ENCODE measurements at regions not wholly inside any gene's neighbourhood (a gene's known extent, or its start where the extent isn't known, plus 50 kb on each side); places are given as distances from the start of the nearest gene placed in this dataset.

DNA sequence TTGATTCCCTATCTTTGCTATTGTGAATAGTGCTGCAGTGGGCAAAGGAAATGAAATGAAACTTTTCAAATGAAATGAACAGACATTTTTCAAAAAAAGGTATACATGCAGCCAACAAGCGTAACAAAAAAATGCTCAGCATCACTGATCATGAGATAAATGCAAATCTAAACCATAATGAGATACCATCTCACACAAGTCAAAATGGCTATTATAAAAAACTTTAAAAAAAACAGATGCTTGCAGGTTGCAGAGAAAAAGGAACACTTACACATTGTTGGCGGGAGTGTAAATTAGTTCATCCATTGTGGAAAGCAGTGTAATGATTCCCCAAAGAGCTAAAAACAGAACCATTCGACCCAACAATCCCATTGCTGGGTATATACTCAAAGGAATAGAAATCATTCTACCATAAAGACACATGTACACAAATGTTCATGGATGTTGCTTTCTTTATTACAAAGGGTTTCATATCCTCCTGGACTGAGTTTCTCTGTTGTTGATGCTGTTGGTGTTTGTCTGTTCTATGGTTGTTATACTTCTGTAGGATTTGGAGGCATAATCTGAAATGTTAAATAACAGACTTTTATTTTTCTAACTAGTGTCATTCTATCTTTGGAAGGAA lies 99.3 kb upstream of the SOX9 start:
- H3K4me3 ChIP-seq (replicated peaks; ENCODE audit: insufficient read depth, low read length) = no peak overlapping the region
- no peak for DNase-seq (ENCODE audit: low read depth in 1 of 2, low spot score in 1 of 2)
- H3K27ac ChIP-seq (replicated peaks) = no peak overlapping the region
- no peak for TF ChIP-seq POLR2AphosphoS5 (IDR thresholded peaks at IDR 0.05; ENCODE audit: low read depth)
- H3K27me3 ChIP-seq (ENCODE audit: insufficient read depth, poor library complexity, severe bottlenecking) = peaks cover 3% of the 10 kb centered on the region

- TF ChIP-seq GABPA (IDR thresholded peaks at IDR 0.05; ENCODE audit: low read depth) = no peak
- TF ChIP-seq, protein P1, sequence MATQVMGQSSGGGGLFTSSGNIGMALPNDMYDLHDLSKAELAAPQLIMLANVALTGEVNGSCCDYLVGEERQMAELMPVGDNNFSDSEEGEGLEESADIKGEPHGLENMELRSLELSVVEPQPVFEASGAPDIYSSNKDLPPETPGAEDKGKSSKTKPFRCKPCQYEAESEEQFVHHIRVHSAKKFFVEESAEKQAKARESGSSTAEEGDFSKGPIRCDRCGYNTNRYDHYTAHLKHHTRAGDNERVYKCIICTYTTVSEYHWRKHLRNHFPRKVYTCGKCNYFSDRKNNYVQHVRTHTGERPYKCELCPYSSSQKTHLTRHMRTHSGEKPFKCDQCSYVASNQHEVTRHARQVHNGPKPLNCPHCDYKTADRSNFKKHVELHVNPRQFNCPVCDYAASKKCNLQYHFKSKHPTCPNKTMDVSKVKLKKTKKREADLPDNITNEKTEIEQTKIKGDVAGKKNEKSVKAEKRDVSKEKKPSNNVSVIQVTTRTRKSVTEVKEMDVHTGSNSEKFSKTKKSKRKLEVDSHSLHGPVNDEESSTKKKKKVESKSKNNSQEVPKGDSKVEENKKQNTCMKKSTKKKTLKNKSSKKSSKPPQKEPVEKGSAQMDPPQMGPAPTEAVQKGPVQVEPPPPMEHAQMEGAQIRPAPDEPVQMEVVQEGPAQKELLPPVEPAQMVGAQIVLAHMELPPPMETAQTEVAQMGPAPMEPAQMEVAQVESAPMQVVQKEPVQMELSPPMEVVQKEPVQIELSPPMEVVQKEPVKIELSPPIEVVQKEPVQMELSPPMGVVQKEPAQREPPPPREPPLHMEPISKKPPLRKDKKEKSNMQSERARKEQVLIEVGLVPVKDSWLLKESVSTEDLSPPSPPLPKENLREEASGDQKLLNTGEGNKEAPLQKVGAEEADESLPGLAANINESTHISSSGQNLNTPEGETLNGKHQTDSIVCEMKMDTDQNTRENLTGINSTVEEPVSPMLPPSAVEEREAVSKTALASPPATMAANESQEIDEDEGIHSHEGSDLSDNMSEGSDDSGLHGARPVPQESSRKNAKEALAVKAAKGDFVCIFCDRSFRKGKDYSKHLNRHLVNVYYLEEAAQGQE (IDR thresholded peaks at IDR 0.05; ENCODE audit: insufficient replicate concordance, low read depth) = no peak
- TF ChIP-seq POLR2AphosphoS5 (IDR thresholded peaks at IDR 0.05; ENCODE audit: low read depth) = no peak
- no peak for TF ChIP-seq CTCF (IDR thresholded peaks at IDR 0.05; ENCODE audit: insufficient read depth, low read length)
- TF ChIP-seq SPI1 (IDR thresholded peaks at IDR 0.05; ENCODE audit: borderline replicate concordance, low read depth) = no peak
- peaks cover 3% of the 10 kb centered on the region for H3K27me3 ChIP-seq (ENCODE audit: insufficient read depth, poor library complexity, severe bottlenecking)
- H3K4me3 ChIP-seq (replicated peaks; ENCODE audit: insufficient read depth, low read length) = no peak overlapping the region
- no peak overlapping the region for H3K27ac ChIP-seq (replicated peaks)
- DNase-seq (ENCODE audit: low read depth in 1 of 2, low spot score in 1 of 2) = no peak
Measured at GRCh38 chr17:72022328-72023275, 98.2 kb upstream of the SOX9 start.

DNA sequence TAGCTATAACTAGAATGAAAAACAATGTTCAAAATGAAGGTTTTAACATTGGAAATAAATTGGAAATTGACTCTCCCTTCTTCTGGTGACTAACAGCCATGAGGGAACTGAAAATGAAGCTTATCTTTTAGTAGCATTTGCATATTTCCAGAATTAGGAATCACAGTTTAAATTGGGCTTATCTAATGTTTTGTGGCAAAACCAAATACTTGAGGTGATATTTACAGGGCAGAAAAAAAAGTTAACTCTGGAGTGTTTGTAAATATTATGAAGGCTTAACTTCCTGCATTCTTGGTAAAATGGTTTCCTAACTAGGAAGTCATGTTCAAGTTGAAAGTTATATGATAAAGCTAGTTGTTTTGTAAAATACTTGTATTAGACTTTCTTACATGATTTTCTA lies 96.4 kb upstream of the SOX9 start:
- DNase-seq (ENCODE audit: low read depth in 1 of 2, low spot score in 1 of 2) = no peak

More for the DNA sequence above, 96.4 kb upstream of the SOX9 start:
- TF ChIP-seq, protein P1 (IDR thresholded peaks at IDR 0.05; ENCODE audit: insufficient replicate concordance, low read depth) = no peak
- no peak for TF ChIP-seq GABPA (IDR thresholded peaks at IDR 0.05; ENCODE audit: low read depth)
- no peak for TF ChIP-seq CTCF (IDR thresholded peaks at IDR 0.05; ENCODE audit: insufficient read depth, low read length)
- H3K27ac ChIP-seq (replicated peaks) = no peak overlapping the region
- H3K27me3 ChIP-seq (ENCODE audit: insufficient read depth, poor library complexity, severe bottlenecking) = peaks cover 6% of the 10 kb centered on the region
- H3K4me3 ChIP-seq (replicated peaks; ENCODE audit: insufficient read depth, low read length) = no peak overlapping the region

All from HL-60 (cell line).